ENCODE measurements at regions not wholly inside any gene's neighbourhood (a gene's known extent, or its start where the extent isn't known, plus 50 kb on each side); places are given as distances from the start of the nearest gene placed in this dataset.

- TF ChIP-seq CTCF (IDR thresholded peaks at IDR 0.05) = no peak
- no peak for TF ChIP-seq POLR2A (IDR thresholded peaks at IDR 0.05)
These were observed 96.4 kb upstream of the RGS4 start for GRCh38 chr1:162972773-162973172.

Data from right lobe of liver (tissue), 4 donors.